ENCODE measurements at regions not wholly inside any gene's neighbourhood (a gene's known extent, or its start where the extent isn't known, plus 50 kb on each side); places are given as distances from the start of the nearest gene placed in this dataset.

DNA sequence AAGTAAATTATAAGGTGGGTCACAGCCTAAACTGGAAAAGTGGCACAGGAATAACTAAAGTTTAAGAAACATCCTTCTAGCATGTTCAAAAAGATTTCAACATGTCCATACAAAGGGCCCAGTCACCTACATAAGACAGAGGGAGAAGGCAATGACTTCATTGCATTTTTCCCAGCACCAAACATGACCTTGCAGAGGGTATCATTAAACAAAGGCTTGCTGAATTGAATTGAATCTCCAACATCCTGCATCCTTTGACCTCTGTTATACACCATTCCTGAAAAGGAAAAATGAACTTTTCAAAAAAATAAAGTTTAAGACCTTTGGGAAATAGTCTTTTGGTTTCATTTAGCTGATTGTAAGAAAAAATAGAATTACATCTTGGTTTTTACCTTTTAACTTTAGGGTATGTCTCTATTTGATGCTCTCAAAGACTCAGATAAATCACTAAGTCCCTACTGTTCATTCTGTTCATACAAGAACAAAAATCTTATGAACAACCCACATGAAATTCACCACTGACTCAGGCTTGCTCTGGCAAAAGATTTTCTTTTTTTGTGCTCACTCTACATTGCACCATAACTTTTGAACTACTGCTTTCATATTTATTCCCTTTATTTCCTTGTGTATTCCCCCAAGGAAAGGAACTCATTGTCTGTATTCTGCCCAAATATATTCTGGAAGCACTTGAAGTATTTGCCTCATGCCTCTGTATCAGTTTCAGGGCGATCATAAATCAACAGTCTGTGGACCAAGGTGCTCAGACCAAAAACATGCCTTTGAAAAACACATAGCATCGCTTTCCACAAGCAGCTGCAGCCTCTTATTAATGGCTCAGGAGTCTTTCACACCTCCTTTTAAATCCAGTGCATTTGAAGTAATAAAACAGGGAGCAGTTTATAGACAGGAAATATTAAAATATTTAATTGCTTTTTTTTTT lies 121.7 kb downstream of the DUSP6 start:
- no peaks in the 10 kb centered on the region for H3K36me3 ChIP-seq (replicated peaks in 1 of 2; ENCODE audit: insufficient read depth in 1 of 2, low read depth in 2 of 2)
- H3K4me1 ChIP-seq, result peaks cover 5% of the 10 kb centered on the region
- WGBS, 2 donors, result 45 to 56% methylated on average over 2 of the region's 2 CpGs
- H3K27me3 ChIP-seq, result no peaks in the 10 kb centered on the region
- ATAC-seq (no peak), DNase-seq (no peak)
- TF ChIP-seq, protein P1, sequence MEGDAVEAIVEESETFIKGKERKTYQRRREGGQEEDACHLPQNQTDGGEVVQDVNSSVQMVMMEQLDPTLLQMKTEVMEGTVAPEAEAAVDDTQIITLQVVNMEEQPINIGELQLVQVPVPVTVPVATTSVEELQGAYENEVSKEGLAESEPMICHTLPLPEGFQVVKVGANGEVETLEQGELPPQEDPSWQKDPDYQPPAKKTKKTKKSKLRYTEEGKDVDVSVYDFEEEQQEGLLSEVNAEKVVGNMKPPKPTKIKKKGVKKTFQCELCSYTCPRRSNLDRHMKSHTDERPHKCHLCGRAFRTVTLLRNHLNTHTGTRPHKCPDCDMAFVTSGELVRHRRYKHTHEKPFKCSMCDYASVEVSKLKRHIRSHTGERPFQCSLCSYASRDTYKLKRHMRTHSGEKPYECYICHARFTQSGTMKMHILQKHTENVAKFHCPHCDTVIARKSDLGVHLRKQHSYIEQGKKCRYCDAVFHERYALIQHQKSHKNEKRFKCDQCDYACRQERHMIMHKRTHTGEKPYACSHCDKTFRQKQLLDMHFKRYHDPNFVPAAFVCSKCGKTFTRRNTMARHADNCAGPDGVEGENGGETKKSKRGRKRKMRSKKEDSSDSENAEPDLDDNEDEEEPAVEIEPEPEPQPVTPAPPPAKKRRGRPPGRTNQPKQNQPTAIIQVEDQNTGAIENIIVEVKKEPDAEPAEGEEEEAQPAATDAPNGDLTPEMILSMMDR (IDR thresholded peaks at IDR 0.05), result no peak
- no peak for TF ChIP-seq POLR2A (IDR thresholded peaks at IDR 0.05)
- no peak overlapping the region for H3K4me3 ChIP-seq
- H3K27ac ChIP-seq, result no peak overlapping the region
- intact Hi-C loops (cut with DNase I), result no loop called here
- H3K9me3 ChIP-seq, result no peaks in the 10 kb centered on the region

DNA sequence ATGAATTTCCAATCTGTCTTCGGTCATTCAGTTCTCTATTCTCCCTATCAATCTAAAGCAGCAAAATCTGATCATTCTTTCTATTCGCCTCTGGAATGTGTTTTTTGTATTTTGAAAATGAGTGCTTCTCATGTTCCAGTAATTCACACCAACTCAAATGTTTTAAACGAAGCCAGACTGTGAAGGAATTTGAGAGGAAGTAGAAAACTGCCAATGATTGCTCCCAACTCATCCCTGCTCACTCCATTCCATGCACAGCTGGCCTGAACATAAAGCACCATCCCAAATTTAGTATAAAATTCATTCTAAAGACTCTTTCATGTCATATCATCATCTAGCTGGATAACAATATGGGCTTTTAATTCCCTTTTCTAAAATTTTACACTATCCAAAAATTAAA lies 123.8 kb downstream of the DUSP6 start:
- DNase-seq, result no peak
- Histone ChIP-seq H3K36me3 (replicated peaks in 1 of 2; ENCODE audit: insufficient read depth in 1 of 2, low read depth in 2 of 2) (no peaks in the 10 kb centered on the region), H3K4me1 (peaks cover 9% of the 10 kb centered on the region), H3K4me3 (no peak overlapping the region), H3K27ac (no peak overlapping the region), H3K27me3 (no peaks in the 10 kb centered on the region), H3K9me3 (no peaks in the 10 kb centered on the region)
- ATAC-seq, result no peak
- intact Hi-C loops (cut with DNase I), result no loop called here
- 72 to 80% methylated on average over 3 of the region's 3 CpGs for WGBS, 2 donors
- TF ChIP-seq, protein P1 (IDR thresholded peaks at IDR 0.05), result no peak
- no peak for TF ChIP-seq POLR2A (IDR thresholded peaks at IDR 0.05)

DNA sequence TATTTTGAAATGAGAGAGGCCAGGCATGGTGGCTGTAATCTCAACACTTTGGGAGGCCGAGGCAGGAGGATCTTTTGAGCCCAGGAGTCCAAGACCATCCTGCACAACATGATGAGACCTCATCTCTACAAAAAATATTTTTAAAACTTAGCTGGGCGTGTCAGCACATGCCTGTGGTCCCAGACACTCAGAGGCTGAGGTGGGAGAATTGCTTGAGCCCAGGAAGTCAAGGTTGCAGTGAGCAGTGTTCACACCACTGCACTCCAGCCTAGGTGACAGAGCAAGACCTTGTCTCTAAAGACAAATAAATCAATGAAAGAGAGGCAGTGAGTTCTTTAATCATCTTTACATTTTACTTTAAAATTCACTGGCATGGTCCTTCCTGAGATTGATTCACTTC lies 124.5 kb downstream of the DUSP6 start:
- Histone ChIP-seq H3K4me1 (peaks cover 9% of the 10 kb centered on the region), H3K9me3 (no peaks in the 10 kb centered on the region), H3K27me3 (no peaks in the 10 kb centered on the region), H3K4me3 (no peak overlapping the region), H3K36me3 (replicated peaks in 1 of 2; ENCODE audit: insufficient read depth in 1 of 2, low read depth in 2 of 2) (no peaks in the 10 kb centered on the region), H3K27ac (no peak overlapping the region)
- ATAC-seq, result no peak
- TF ChIP-seq, protein P1 (IDR thresholded peaks at IDR 0.05), result no peak
- TF ChIP-seq POLR2A (IDR thresholded peaks at IDR 0.05), result no peak
- DNase-seq, result no peak
- intact Hi-C loops (cut with DNase I), result no loop called here
- 83 to 87% methylated on average over 2 of the region's 2 CpGs for WGBS, 2 donors

DNA sequence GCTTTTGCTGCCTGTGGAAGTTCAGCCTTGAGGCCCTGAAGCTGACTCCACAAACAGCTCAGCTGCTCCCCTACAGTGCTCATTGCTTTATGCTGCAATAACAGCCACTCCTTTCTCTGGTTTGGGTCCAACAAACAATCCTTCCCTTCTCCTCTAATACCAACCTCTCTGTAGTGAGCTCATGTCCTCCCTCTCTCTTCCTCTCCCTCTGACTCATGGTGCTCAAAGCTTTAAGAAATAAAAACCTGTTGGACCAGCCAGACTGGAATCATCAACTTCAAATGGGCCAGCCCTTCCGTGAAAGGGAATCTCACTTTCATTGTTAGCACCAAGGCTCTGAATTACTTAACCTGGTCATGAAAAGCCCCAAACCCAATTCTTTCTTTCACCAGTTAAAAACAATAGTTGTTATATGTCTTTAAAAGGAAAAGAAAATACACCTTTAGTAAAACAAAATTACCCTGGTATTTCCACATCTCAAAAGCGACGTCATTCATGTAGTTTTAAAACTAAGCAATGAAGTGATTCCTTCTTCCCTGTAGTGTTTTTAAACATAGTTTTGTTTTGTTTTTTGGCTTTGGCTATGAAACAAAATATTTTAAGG lies 126.4 kb downstream of the DUSP6 start:
- Histone ChIP-seq H3K27ac (peak overlapping the region in 2 of 4 donors; percentile 25 to 39), H3K9me3 (no peaks in the 10 kb centered on the region), H3K4me1 (peaks cover 9% of the 10 kb centered on the region), H3K36me3 (replicated peaks in 1 of 2; ENCODE audit: insufficient read depth in 1 of 2, low read depth in 2 of 2) (no peaks in the 10 kb centered on the region), H3K4me3 (no peak overlapping the region), H3K27me3 (no peaks in the 10 kb centered on the region)
- intact Hi-C loops (cut with DNase I), result no loop called here
- TF ChIP-seq, protein P1 (IDR thresholded peaks at IDR 0.05), result no peak
- no peak for TF ChIP-seq POLR2A (IDR thresholded peaks at IDR 0.05)
- peak; percentile 18 to 68 (median 54) for DNase-seq
- peak; percentile 94 for ATAC-seq
- WGBS, 2 donors, result 55 to 57% methylated on average over 3 of the region's 3 CpGs
